HG03064 (cell line): ENCODE measurements at regions not wholly inside any gene's neighbourhood (a gene's known extent, or its start where the extent isn't known, plus 50 kb on each side); places are given as distances from the start of the nearest gene placed in this dataset.
"Not testable (repeated sequence)": the region's sequence is repeated elsewhere in the genome, so short reads cannot be mapped to it uniquely, and the experiment has no call there.

ENCODE experiments used
- ATAC-seq: cut with Tn5 transposase; IDR thresholded peaks from one replicate; pipeline ENCODE4 v1.9.1; 2021; ENCODE audit warnings: low read depth; ENCODE audit not compliant: unreplicated experiment

GRCh38 chr14:86243158-86243557 lies 713.2 kb downstream of the FLRT2 start:
- ATAC-seq = no peak

GRCh38 chr14:86237733-86238132 lies 707.8 kb downstream of the FLRT2 start:
- no peak for ATAC-seq

GRCh38 chr14:86221755-86222154 lies 691.8 kb downstream of the FLRT2 start:
- no peak for ATAC-seq

DNA sequence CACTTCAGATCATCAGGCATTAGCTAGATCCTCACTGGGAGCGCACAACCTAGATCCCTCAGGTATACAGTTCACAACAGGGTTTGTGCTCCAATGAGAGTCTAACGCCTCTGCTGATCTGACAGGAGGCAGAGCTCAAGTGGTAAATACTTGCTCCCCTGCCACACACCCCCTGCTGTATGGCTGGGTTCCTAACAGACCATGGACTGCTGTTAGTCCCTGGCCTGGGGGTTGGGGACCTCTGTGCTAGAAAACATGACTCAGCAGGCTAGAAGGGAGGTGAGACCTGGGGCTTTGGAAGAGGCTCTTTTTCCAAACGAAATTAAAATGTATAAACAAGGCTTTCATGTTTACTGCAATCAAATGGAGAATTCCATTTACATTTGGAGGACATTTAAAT lies 691.1 kb downstream of the FLRT2 start:
- ATAC-seq = no peak

DNA sequence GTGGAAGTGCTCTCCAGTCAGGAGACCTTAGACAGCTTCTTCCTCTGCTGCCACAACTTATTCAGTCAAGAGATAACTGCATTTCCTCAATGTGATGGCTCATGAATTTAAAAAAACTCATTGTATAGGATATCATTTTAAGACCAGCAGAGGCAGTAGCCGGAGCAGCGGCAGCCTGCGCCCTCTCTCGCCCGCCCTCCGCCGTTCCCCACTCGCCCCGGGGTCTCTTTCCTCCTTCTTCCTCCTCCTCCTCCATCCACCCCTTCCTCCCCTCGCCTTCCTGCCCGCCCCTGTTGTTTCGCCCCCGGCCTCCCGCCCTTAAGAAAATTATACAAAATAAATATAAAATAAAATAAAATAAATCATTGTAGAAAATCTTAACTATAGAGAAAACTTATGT lies 687.6 kb downstream of the FLRT2 start:
- ATAC-seq = no peak

- ATAC-seq = no peak
Measured at GRCh38 chr14:86203843-86204242, 673.9 kb downstream of the FLRT2 start.

GRCh38 chr14:86196471-86196870 lies 666.5 kb downstream of the FLRT2 start:
- no peak for ATAC-seq

- ATAC-seq = no peak
Measured at GRCh38 chr14:86193756-86194155, 663.8 kb downstream of the FLRT2 start.

- ATAC-seq = no peak
Measured at GRCh38 chr14:86179980-86180379, 650.0 kb downstream of the FLRT2 start.

GRCh38 chr14:86168371-86168770 lies 638.4 kb downstream of the FLRT2 start:
- ATAC-seq = no peak

DNA sequence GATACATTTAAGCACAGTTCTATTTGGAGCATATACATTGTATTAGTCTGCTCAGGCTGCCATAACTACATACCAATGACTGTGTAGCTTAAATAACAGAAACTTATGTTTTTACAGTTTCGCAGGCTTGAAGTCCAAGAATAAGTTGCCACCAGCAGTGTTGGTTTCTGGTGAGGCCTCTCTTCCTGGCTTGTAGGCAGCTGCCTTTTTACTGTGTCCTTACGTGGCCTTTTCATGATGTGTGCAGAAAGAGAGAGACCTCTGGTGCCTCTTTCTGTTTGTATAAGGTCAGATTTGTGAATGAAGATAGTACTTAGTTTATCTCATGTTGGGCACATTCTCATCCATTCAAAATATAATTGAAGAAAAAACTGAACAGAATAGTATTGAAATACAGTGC lies 636.6 kb downstream of the FLRT2 start:
- no peak for ATAC-seq

DNA sequence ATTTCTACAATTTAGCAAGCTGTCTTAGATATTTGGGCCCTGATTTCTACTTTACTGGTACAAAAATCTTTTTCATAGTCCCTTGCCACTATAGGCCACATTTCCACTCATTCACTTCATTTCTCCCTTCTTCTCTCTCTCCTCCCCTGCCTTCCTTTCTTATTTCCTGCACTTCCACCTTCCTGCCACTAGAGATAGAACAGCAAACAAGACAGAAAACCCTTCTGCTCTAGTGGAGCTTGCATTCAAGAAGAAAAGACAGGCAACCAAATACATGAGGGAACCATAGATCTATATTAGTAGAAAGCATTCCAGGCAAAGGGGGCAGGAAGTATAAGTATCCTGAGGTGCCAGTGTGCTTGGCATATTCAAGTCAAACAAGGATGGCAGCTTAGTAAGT lies 623.5 kb downstream of the FLRT2 start:
- no peak for ATAC-seq

GRCh38 chr14:86143248-86143647 lies 613.3 kb downstream of the FLRT2 start:
- no peak for ATAC-seq

- ATAC-seq = no peak
Measured at GRCh38 chr14:86141966-86142365, 612.0 kb downstream of the FLRT2 start.

GRCh38 chr14:86129426-86129825 lies 599.5 kb downstream of the FLRT2 start:
- ATAC-seq = no peak

DNA sequence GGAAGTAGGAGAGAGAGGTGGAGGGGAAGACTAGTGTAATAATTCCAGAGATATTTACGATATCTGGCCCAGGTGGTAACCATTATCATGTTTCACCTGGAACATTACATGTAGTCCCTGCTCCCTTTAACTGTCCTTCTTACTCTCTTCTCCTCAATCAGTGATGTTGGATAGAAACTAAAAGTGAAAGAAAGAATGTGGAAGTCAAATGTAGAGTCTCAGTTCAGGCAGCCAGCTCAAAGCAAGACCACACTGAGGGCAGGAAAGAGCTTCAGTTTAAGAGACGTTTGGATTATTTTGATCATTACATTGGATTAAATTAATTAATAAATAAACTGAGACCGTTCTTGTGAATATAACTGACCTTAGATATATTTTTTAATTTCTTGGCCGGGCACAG lies 594.4 kb downstream of the FLRT2 start:
- ATAC-seq = no peak

DNA sequence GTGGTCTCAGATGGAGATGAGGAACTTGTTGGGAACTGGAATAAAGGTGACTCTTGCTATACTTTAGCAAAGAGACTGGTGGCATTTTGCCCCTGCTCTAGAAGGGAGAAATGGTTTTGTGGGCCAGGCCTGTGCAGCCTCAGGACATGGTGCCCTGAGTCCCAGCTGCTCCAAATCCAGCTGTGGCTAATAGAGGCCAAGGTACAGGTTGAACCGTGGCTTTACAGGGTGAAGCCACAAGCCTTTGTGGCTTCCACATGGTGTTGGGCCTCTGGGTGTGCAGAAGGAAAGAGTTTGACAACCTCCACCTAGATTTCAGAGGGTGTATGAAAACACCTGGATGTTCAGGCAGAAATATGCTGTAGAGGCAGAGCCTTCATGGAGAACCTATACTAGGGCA lies 586.0 kb downstream of the FLRT2 start:
- no peak for ATAC-seq

- not testable (repeated sequence) for ATAC-seq
Measured at GRCh38 chr14:86110871-86111270, 580.9 kb downstream of the FLRT2 start.

DNA sequence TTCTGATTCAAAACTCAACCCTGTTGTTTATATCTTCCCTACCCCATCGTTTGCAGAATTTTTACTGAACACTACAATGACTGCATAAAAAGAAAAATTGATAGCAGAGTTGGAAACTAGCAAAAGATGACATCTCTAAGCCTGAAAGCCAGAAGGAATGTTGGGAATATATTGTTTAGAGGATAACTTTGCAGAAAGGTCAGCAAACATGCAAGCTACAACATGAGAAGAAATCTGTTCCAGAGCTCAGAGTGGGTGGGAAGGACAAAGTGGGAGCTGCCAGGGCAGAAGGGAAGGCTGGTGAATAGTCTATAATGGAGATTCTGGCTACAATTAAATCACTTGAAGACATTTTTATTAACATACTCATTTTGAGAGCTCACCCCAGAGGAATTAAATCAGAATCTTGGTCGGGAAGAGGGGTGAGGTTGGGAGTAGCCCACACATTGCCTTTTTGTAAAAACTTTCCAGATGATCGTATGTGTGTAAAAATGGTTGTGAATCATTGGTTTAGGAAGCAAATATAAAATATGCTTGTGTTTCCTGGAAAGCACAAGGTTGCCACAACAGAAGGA lies 574.8 kb downstream of the FLRT2 start:
- no peak for ATAC-seq

- ATAC-seq = no peak
Measured at GRCh38 chr14:86094512-86094911, 564.6 kb downstream of the FLRT2 start.

DNA sequence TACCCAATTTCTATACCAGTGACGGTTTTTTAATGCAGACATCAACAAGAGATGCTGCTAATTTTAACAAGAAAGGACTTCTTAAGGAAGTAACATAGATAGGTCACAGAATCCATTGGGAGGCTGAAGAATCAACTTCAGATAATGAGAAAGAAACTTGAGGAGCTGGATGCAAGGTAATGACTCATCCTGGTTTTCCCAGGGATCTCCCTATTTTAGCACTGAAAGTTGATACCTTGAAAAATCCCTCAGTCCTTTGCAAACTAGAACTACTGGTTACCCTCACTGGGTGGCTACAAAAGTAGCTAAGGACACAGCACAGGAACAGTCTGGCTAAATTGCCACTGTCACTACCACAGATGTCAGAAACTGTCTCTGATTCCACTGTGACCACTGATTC lies 561.9 kb downstream of the FLRT2 start:
- no peak for ATAC-seq

DNA sequence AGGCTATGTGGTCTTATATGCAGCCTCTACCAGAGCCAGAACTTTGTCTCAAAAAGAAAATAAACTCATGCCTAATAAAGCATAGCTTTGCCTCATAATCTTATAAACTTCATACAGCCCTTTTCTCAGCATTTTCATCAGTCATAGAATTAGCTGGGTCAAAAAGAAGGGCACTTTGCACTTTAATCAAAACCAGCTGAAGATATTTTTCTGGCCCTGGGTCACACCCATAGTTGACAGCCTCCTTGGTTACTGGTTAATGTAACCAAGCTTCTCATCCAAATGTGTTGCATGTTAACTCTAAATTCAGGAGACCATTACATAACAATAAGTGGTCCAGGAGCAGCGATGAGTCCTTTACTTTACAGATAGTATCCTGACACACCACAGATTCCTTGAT lies 558.2 kb downstream of the FLRT2 start:
- no peak for ATAC-seq

GRCh38 chr14:86087377-86087776 lies 557.4 kb downstream of the FLRT2 start:
- ATAC-seq = no peak
